HG02970 (cell line): ENCODE measurements at regions not wholly inside any gene's neighbourhood (a gene's known extent, or its start where the extent isn't known, plus 50 kb on each side); places are given as distances from the start of the nearest gene placed in this dataset.
"Not testable (repeated sequence)": the region's sequence is repeated elsewhere in the genome, so short reads cannot be mapped to it uniquely, and the experiment has no call there.

Source experiments
- ATAC-seq: cut with Tn5 transposase; IDR thresholded peaks from one replicate; pipeline ENCODE4 v1.9.1; 2021; ENCODE audit warnings: mild to moderate bottlenecking, moderate library complexity, moderate number of reproducible peaks; ENCODE audit not compliant: unreplicated experiment, low FRiP score

GRCh38 chr1:242662886-242663285, 138.4 kb upstream of the PLD5 start:
- no peak for ATAC-seq

GRCh38 chr1:242653772-242654171, 129.3 kb upstream of the PLD5 start:
- not testable (repeated sequence) for ATAC-seq

- no peak for ATAC-seq
These were observed 127.3 kb upstream of the PLD5 start for GRCh38 chr1:242651817-242652216.

- no peak for ATAC-seq
These were observed 117.0 kb upstream of the PLD5 start for GRCh38 chr1:242641461-242641860.

GRCh38 chr1:242639104-242639503, 114.6 kb upstream of the PLD5 start:
- no peak for ATAC-seq

GRCh38 chr1:242634732-242635131, 110.2 kb upstream of the PLD5 start:
- ATAC-seq: no peak

- no peak for ATAC-seq
These were observed 104.9 kb upstream of the PLD5 start for GRCh38 chr1:242629396-242629795.

- no peak for ATAC-seq
These were observed 99.3 kb upstream of the PLD5 start for GRCh38 chr1:242623756-242624155.

GRCh38 chr1:242623119-242623518, 98.6 kb upstream of the PLD5 start:
- ATAC-seq: no peak

- ATAC-seq: no peak
These were observed 88.8 kb upstream of the PLD5 start for GRCh38 chr1:242613266-242613815.

- no peak for ATAC-seq
These were observed 85.7 kb upstream of the PLD5 start for GRCh38 chr1:242610209-242610608.

GRCh38 chr1:242605521-242605920, 81.0 kb upstream of the PLD5 start:
- no peak for ATAC-seq

- no peak for ATAC-seq
These were observed 77.5 kb upstream of the PLD5 start for GRCh38 chr1:242602001-242602400.

- ATAC-seq: not testable (repeated sequence)
These were observed 69.3 kb upstream of the PLD5 start for GRCh38 chr1:242593756-242594155.

- no peak for ATAC-seq
These were observed 61.8 kb upstream of the PLD5 start for GRCh38 chr1:242586360-242586680.

GRCh38 chr1:242585616-242586359, 61.3 kb upstream of the PLD5 start:
- ATAC-seq: no peak

GRCh38 chr1:242582669-242583068, 58.2 kb upstream of the PLD5 start:
- no peak for ATAC-seq

- ATAC-seq: no peak
These were observed 55.2 kb upstream of the PLD5 start for GRCh38 chr1:242579528-242580235.
